SK-N-SH (cell line): ENCODE measurements at regions not wholly inside any gene's neighbourhood (a gene's known extent, or its start where the extent isn't known, plus 50 kb on each side); places are given as distances from the start of the nearest gene placed in this dataset.

ENCODE experiments used
- CTCF ChIA-PET: fragments of 300-600, 350-600 bp; formaldehyde crosslinking; extraction: SDS; loops from one replicate; lab custom pipeline; 2021; lab: Yijun Ruan, JAX
- POLR2A ChIA-PET: fragments of 350-600 bp; sonication (Branson Sonifier 250); formaldehyde crosslinking; extraction: SDS; loops from one replicate; lab custom pipeline; 2020; ENCODE audit warnings: antibody characterized with exemption, inconsistent platforms; lab: Yijun Ruan, JAX
- DNase-seq: peaks from one replicate; pipeline ENCODE4 v3.0.0; 2012
- H2AFZ ChIP-seq: fragments of 200-600 bp; sonication (generic); 2 replicates; pipeline ENCODE4 v1.8.1; 2016; ENCODE audit warnings: antibody characterized with exemption, mild to moderate bottlenecking, low read depth
- H3F3A ChIP-seq: fragments of 200-600 bp; sonication (generic); replicated peaks from 2 replicates; pipeline ENCODE3; 2016; ENCODE audit warnings: antibody characterized with exemption, mild to moderate bottlenecking; ENCODE audit not compliant: insufficient read depth
- H3K27ac ChIP-seq, 2 experiments: fragments of 200-500 bp in 1 of 2; fragments of 200-600 bp in 1 of 2; sonication (Bioruptor generic) in 1 of 2; sonication (generic), shearing (Covaris generic) in 1 of 2; 2 replicates each; pipeline versions ENCODE4 v1.5.1 to v1.6.1; 2014 to 2016; ENCODE audit warnings: low read depth in 2 of 2, inconsistent platforms in 1 of 2, low read length in 1 of 2, mild to moderate bottlenecking in 1 of 2, mixed read lengths in 1 of 2
- H3K27me3 ChIP-seq: fragments of 200-600 bp; sonication (generic), shearing (Covaris generic); 2 replicates; pipeline ENCODE4 v1.6.1; 2016; ENCODE audit warnings: mixed run types; ENCODE audit not compliant: insufficient read depth
- H3K36me3 ChIP-seq, 2 experiments: fragments of 200-500 bp in 1 of 2; fragments of 200-600 bp in 1 of 2; sonication (Bioruptor generic) in 1 of 2; sonication (generic) in 1 of 2; replicated peaks in 1 of 2; 2 replicates each; pipeline versions ENCODE3 to v1.5.1; 2014 to 2016; ENCODE audit warnings: low read length in 1 of 2, mild to moderate bottlenecking in 1 of 2; ENCODE audit not compliant: insufficient read depth in 2 of 2, control insufficient read depth in 1 of 2
- H3K4me1 ChIP-seq, 2 experiments: fragments of 200-500 bp in 1 of 2; fragments of 200-600 bp in 1 of 2; sonication (Bioruptor generic) in 1 of 2; sonication (generic), shearing (Covaris generic) in 1 of 2; 2 replicates each; pipeline versions ENCODE4 v1.5.1 to v1.6.1; 2014 to 2016; ENCODE audit warnings: low read depth in 1 of 2, low read length in 1 of 2, mixed run types in 1 of 2; ENCODE audit not compliant: insufficient read depth in 2 of 2, control insufficient read depth in 1 of 2
- H3K4me2 ChIP-seq: fragments of 200-600 bp; sonication (generic), shearing (Covaris generic); 2 replicates; pipeline ENCODE4 v1.6.1; 2017; ENCODE audit warnings: mixed run types
- H3K4me3 ChIP-seq, 2 experiments: fragments of 200-500 bp in 1 of 2; fragments of 200-600 bp in 1 of 2; sonication (Bioruptor generic) in 1 of 2; sonication (generic), shearing (Covaris generic) in 1 of 2; 2 replicates each; pipeline versions ENCODE4 v1.5.1 to v1.8.1; 2014 to 2016; ENCODE audit warnings: low read depth in 2 of 2, inconsistent platforms in 1 of 2, low read length in 1 of 2, mild to moderate bottlenecking in 1 of 2, mixed read lengths in 1 of 2, moderate library complexity in 1 of 2
- H3K79me2 ChIP-seq: fragments of 200-600 bp; sonication (generic); 2 replicates; pipeline ENCODE4 v1.8.1; 2017; ENCODE audit warnings: mild to moderate bottlenecking; ENCODE audit not compliant: insufficient read depth
- H3K9ac ChIP-seq: fragments of 200-600 bp; sonication (generic); 2 replicates; pipeline ENCODE4 v1.6.1; 2017; ENCODE audit warnings: mixed run types
- H3K9me2 ChIP-seq: fragments of 200-600 bp; sonication (generic); 2 replicates; pipeline ENCODE4 v1.6.1; 2017; ENCODE audit warnings: mixed run types
- H3K9me3 ChIP-seq: fragments of 200-600 bp; sonication (generic); 2 replicates; pipeline ENCODE4 v1.6.1; 2017; ENCODE audit warnings: mixed run types, mild to moderate bottlenecking, moderate library complexity
- H4K20me1 ChIP-seq: fragments of 200-600 bp; sonication (generic); 2 replicates; pipeline ENCODE4 v1.6.1; 2017; ENCODE audit warnings: mild to moderate bottlenecking, mixed run types; ENCODE audit not compliant: insufficient read depth
- CHD2 ChIP-seq: fragments of 150-350 bp; IDR thresholded peaks from 2 replicates; pipeline ENCODE4 v1.6.1; 2018; ENCODE audit warnings: low read length; ENCODE audit not compliant: partially characterized antibody
- EP300 ChIP-seq, 2 experiments: IDR thresholded peaks; 2 replicates each; pipeline versions ENCODE4 v1.4.0 to v1.6.1; 2012; ENCODE audit warnings: borderline replicate concordance in 1 of 2, low read depth in 1 of 2, low read length in 1 of 2
- FOSL2 ChIP-seq: IDR thresholded peaks from 2 replicates; pipeline ENCODE4 v1.4.0; 2012; ENCODE audit warnings: low read depth, mild to moderate bottlenecking, moderate library complexity, borderline replicate concordance
- GATA2 ChIP-seq: sonication (generic); formaldehyde crosslinking; IDR thresholded peaks from 2 replicates; pipeline ENCODE4 v1.5.0; 2020; ENCODE audit warnings: mild to moderate bottlenecking, missing genetic modification reagents
- NFIC ChIP-seq: IDR thresholded peaks from 2 replicates; pipeline ENCODE4 v1.4.0; 2012; ENCODE audit warnings: borderline replicate concordance
- PBX3 ChIP-seq: IDR thresholded peaks from 2 replicates; pipeline ENCODE4; 2012
- RAD21 ChIP-seq: IDR thresholded peaks from 2 replicates; pipeline ENCODE4 v1.6.1; 2012; ENCODE audit warnings: mild to moderate bottlenecking, low read length
- RCOR1 ChIP-seq: fragments of 150-350 bp; IDR thresholded peaks from 2 replicates; pipeline ENCODE4 v1.6.1; 2017; ENCODE audit warnings: antibody characterized with exemption, low read length
- RFX5 ChIP-seq: IDR thresholded peaks from 2 replicates; pipeline ENCODE4 v1.6.1; 2012; ENCODE audit warnings: mild to moderate bottlenecking, improper control_type of control experiment, low read length
- RXRA ChIP-seq: IDR thresholded peaks from 2 replicates; pipeline ENCODE4 v1.4.0; 2012; ENCODE audit warnings: low read depth, mild to moderate bottlenecking, borderline replicate concordance
- SMC3 ChIP-seq: IDR thresholded peaks from 2 replicates; pipeline ENCODE4 v1.6.1; 2012; ENCODE audit warnings: low read depth, low read length, improper control_type of control experiment
- TAF1 ChIP-seq: IDR thresholded peaks from 2 replicates; pipeline ENCODE4 v1.6.1; 2012; ENCODE audit warnings: low read depth, mild to moderate bottlenecking, low read length, moderate library complexity, borderline replicate concordance
- TEAD4 ChIP-seq: IDR thresholded peaks from 2 replicates; pipeline ENCODE4 v1.4.0; 2012; ENCODE audit warnings: mild to moderate bottlenecking, borderline replicate concordance; ENCODE audit not compliant: insufficient read depth
- ZBTB33 ChIP-seq: IDR thresholded peaks from 2 replicates; pipeline ENCODE4 v1.4.0; 2012; ENCODE audit warnings: low read depth, borderline replicate concordance
- WGBS: methylation state at CpG from one replicate; pipeline ENCODE4 v1.1.6; 2017; ENCODE audit warnings: low lambda C conversion rate; 5-methylcytosine and 5-hydroxymethylcytosine counted together

GRCh38 chr20:12287575-12287974 is 369.9 kb downstream of the BTBD3 start (continued):
- no peak for TF ChIP-seq CHD2
- TF ChIP-seq, all 33 proteins: peak for 0

- peaks cover 0 to 2% of the 10 kb centered on the region in 2 experiments; a peak in 2 of 4 replicates for H3K4me1 ChIP-seq
- no peak overlapping the region for H3K9ac ChIP-seq
- no peak for TF ChIP-seq RFX5
- TF ChIP-seq TAF1 = no peak
- TF ChIP-seq NFIC = no peak
- no peak for TF ChIP-seq EP300 (IDR thresholded peaks at IDR 0.05; ENCODE audit: borderline replicate concordance in 1 of 2, low read depth in 1 of 2, low read length in 1 of 2)
- TF ChIP-seq FOSL2 = no peak
- TF ChIP-seq RAD21 = no peak
- no peak for TF ChIP-seq SMC3
- TF ChIP-seq CHD2 = no peak
- TF ChIP-seq RCOR1 = no peak
- TF ChIP-seq RXRA = no peak
- TF ChIP-seq TEAD4 = no peak
- TF ChIP-seq ZBTB33 = no peak
- no peak for TF ChIP-seq GATA2 (CRISPR knock-in tag)
- TF ChIP-seq PBX3 = no peak
- H3K27ac ChIP-seq = no peak overlapping the region
- H3K27me3 ChIP-seq = no peaks in the 10 kb centered on the region
- H3F3A ChIP-seq = no peaks in the 10 kb centered on the region
- no peak for DNase-seq
- ChIA-PET POLR2A (no interaction called here), CTCF (interaction anchor here (1.5 kb wide), 1 partner anchor 37 kb away, joined by 3 read pairs; no protein-coding TSS in a partner anchor)
- no peaks in the 10 kb centered on the region for H3K79me2 ChIP-seq
- 57% methylated on average over 4 of the region's 4 CpGs for WGBS
- H3K4me2 ChIP-seq = no peak overlapping the region
- H3K9me2 ChIP-seq = no peaks in the 10 kb centered on the region
- H3K36me3 ChIP-seq = no peaks in the 10 kb centered on the region
- H4K20me1 ChIP-seq = no peaks in the 10 kb centered on the region
- no peak overlapping the region for H3K4me3 ChIP-seq
- no peak overlapping the region for H2AFZ ChIP-seq
- H3K9me3 ChIP-seq = no peaks in the 10 kb centered on the region; the same call in 1 of the 2 replicates
Observed at GRCh38 chr20:12289465-12289864, 371.8 kb downstream of the BTBD3 start.
